ENCODE measurements at regions not wholly inside any gene's neighbourhood (a gene's known extent, or its start where the extent isn't known, plus 50 kb on each side); places are given as distances from the start of the nearest gene placed in this dataset.

- TF ChIP-seq CTCF (conservative IDR thresholded peaks at IDR 0.05; ENCODE audit: low read depth in 2 of 2) = no peak
- no peak for TF ChIP-seq REST (IDR thresholded peaks at IDR 0.05; ENCODE audit: unreplicated experiment)
- TF ChIP-seq EZH2phosphoT487 (IDR thresholded peaks at IDR 0.05; ENCODE audit: unreplicated experiment) = no peak
- TF ChIP-seq EZH2 (IDR thresholded peaks at IDR 0.05; ENCODE audit: low read depth, unreplicated experiment) = no peak
- no peak for TF ChIP-seq POLR2AphosphoS5 (IDR thresholded peaks at IDR 0.05; ENCODE audit: low read depth)
- TF ChIP-seq CREB1 (CRISPR knock-in tag; IDR thresholded peaks at IDR 0.05; ENCODE audit: low read depth) = no peak
- no peak for TF ChIP-seq JUNB (IDR thresholded peaks at IDR 0.05; ENCODE audit: unreplicated experiment)
Observed at GRCh38 chr7:66466081-66466600, 162.5 kb upstream of the KCTD7 start.
